Left lobe of liver (tissue), 2 donors: ENCODE measurements at regions not wholly inside any gene's neighbourhood (a gene's known extent, or its start where the extent isn't known, plus 50 kb on each side); places are given as distances from the start of the nearest gene placed in this dataset.

Experiments
- ATAC-seq: fragments of 200-7000 bp; cut with Tn5 transposase; one replicate; pipeline ENCODE4 v1.9.1; 2020; ENCODE audit warnings: mild to moderate bottlenecking, moderate library complexity
- DNase-seq: peaks from one replicate; pipeline ENCODE4 v3.0.0-alpha.2; 2020; ENCODE audit warnings: low spot score
- donor health status: DM: no; HTN: no; CAD: no; lungs with moderate emphysema.
- donor health status: DM: no; HTN: yes; CAD: no.

DNA sequence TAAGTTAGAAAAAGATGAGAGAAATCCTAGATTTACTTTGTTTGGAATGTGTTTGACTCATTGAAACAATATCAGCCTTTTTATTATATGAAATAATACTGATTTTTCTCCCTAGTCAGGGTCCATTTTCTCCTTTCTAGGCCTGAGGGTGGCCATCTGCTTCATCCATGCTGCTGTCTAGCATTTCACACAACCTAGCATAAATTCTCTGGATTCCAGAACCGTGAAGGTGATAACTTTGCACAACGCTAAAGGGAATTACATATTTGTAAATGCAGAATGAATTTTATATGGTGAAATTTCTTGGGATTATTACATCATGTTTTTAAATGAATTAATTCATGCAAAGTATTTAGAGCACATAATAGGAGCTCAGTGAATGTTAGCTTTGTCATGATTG lies 505.1 kb downstream of the INHBA start:
- DNase-seq (no peak), ATAC-seq (no peak)

DNA sequence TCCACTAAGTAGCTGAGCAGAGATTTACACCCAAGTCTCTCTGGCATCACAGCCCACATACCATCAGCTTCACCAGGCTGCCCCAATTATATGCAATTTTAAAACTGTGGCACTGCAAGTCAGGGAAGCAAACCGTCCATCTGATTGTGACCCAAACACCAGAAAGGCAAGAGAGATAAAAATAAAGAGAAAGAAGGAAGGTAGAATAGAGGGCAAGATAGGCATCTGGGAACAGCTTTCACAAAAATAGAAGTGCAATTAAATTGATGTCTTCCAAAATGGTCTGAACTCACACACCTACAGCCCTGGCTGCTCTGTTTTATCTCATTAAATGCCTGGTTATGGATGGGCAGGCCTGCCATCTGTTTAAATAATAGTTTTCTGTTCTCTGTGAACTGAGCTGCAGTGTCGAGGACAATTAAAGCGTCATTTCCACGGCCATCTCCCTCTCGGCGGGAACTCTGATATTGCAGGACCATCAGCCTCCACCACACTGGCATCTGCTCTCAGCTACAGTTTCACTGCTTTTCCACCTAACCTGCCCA lies 509.1 kb downstream of the INHBA start:
- ATAC-seq: no peak
- DNase-seq: no peak

GRCh38 chr7:41190581-41190980 lies 512.3 kb downstream of the INHBA start:
- no peak for DNase-seq
- ATAC-seq: no peak

GRCh38 chr7:41189866-41190265 lies 513.0 kb downstream of the INHBA start:
- no peak for DNase-seq

GRCh38 chr7:41188163-41189130 lies 514.4 kb downstream of the INHBA start:
- DNase-seq (no peak), ATAC-seq (no peak)

More at GRCh38 chr7:41189866-41190265, 513.0 kb downstream of the INHBA start:
- ATAC-seq: no peak

DNA sequence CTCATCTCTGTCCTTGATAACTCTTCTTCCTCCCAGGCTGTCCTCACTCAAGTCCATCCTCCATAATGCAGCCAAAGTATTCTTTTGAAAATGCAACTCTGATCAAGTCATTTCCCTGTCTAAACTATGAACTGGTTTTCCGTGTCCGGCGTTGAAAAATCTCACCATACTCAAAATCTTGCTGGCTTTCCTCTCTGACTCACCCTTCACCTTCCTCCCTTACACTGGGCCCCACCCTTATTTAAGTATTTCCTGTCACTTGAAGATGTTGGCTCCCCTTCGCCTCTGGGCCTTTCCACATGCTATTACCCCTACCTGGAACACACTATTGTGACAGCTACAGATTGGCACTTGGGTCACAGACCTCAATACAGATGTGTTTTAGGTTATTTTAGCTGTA lies 515.6 kb downstream of the INHBA start:
- DNase-seq: no peak
- no peak for ATAC-seq

DNA sequence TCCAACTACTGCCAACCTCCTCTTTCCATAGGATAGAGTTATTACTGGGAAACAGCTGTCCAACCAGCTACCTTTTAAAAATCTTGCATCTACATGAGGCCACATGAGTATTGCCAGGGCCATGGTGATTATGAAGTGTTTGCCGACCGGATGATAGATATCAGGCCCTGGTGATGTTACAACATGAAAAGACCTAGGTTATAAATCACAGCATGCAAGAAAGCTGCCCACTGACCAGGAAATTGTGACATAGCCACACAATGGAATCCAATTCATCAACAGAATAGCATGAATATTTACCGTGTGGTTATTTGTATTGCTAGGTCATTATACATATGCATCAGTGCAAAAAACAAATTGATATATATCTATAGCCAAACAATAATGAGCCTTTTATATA lies 517.0 kb downstream of the INHBA start:
- ATAC-seq (peak; percentile 80), DNase-seq (no peak)

GRCh38 chr7:41183741-41184140 lies 519.1 kb downstream of the INHBA start:
- DNase-seq (no peak), ATAC-seq (no peak)

DNA sequence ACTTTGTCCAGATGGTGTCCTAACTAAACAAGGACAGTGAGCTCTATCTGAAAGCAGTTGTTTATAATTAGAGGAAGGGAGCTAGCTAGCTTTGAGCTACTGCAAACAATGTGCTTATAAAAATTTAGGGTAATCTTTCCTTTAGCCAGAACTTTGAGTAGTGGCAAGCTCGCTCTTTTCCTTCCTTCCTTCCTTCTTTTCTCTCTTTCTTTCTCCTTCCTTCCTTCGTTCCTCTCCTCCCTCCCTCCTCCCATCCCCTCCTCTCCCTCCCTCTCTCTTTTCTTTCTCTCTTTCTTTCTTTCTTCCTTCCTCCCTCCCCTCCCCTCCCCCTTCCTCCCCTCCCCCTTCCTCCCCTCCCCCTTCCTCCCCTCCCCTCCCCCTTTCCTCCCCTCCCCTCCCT lies 520.1 kb downstream of the INHBA start:
- DNase-seq (no peak), ATAC-seq (no peak)

DNA sequence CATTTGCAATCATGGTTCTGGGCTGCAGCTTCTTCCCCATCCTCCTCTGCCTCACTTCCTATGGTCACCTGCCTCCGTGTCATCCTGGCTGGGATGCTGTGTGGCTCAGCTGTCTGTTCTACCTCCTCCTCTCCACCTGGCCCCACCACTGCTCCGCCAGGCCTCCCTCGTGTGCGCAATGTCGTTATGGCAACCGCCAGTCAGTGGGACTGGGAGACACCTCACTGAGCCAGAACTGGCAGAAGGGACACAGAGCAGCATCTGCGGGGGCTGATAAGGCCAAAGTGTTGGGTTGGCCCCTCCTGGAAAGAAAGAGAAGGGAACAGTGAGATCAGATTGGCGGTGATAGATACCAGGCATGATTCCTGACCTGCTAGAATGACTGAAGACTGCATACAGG lies 527.5 kb downstream of the INHBA start:
- ATAC-seq (no peak), DNase-seq (no peak)

DNA sequence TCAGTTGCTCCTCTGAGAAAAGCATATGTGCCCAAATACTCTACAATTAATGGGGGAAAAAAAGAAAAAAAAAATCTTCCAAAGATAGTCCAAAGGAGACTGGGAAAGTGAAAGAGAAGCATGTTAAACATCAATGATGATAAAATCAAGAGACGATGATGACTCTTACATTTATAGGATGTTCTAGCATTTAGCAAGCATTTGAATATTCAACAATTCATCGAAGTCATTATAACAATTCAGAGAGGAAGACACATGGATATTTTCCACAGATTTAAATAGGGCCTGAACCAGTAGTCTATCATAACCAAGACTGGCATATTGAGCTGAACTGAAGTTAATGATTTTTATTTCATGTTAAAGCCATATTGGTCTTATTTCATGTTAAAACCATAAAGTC lies 528.4 kb downstream of the INHBA start:
- no peak for DNase-seq
- no peak for ATAC-seq

GRCh38 chr7:41170466-41170865 lies 532.4 kb downstream of the INHBA start:
- no peak for DNase-seq
- ATAC-seq: no peak

DNA sequence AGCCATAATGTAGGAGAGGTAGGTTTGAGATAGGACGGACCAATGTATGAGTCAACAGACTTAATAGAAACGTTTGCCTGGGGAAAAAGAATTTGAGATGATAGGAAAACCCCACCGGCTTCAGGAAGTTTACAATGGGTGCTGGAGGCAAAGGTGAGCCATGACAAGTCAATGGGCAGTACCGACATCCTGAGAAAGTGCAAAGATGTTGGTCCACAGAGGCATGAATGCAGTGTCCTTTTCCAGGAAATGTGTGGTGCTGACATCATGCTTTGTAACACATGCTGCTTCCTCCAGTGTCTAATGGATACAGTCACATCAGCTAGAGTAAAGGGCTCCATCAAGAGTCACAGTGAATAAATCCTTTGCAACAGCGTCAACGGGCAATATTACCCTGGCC lies 533.6 kb downstream of the INHBA start:
- DNase-seq: no peak
- ATAC-seq: no peak

DNA sequence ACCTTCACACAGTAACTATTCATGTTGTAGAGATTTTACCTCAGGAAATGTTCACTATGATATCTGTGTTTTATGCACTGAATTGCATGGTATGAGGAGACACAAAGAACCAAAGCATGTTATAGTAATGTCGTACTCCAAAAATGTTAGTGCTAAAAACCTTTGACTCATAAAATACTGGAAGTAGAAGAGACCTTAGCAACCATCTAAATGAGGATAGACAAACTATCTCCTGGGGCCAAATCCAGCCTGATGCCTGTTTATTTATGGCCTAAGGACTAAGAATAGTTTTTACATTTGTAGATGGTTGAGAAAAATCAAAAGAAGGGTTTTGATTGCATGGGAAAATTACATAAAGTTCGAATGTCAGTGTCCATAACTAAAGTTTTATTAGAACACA lies 535.1 kb downstream of the INHBA start:
- ATAC-seq (no peak), DNase-seq (no peak)

DNA sequence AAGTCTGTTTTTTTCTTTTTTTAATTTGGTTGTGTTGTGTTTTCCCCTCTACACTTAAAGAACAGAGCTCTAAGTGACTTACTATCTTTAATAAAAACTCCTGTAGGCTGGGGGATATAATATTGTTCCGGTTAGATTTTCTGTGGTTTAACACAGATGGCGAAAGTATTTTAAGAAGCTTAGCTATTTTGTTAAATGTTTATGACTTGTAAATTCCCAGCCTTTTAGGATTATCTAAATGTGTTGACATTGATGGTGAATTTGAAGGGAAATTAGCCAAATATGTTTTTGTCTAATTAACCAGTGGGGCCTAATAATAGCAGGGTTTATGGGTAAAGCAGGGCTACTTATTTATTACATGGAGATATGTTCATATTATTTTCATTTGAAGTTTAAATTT lies 538.5 kb downstream of the INHBA start:
- ATAC-seq (no peak), DNase-seq (no peak)

GRCh38 chr7:41163991-41164390 lies 538.9 kb downstream of the INHBA start:
- DNase-seq (no peak), ATAC-seq (no peak)

DNA sequence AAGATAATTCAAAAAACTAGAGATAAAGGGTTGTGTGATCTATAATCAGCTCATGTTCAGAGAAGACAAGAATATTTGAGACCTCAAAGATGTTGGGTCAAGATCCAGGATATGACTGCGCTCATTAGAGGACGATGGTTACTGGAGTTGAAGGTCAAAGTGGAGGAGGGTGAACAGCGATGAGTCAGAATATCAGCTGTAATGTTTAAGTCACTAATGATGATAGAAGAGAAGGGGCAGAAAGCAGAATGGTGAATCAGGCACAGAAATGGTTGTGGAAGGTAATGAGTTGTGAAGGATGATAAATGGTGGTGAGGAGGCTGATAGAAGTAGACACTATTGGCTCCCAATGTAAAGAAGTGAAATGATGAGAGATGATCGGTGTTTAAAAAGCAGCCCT lies 540.3 kb downstream of the INHBA start:
- ATAC-seq (no peak), DNase-seq (no peak)

DNA sequence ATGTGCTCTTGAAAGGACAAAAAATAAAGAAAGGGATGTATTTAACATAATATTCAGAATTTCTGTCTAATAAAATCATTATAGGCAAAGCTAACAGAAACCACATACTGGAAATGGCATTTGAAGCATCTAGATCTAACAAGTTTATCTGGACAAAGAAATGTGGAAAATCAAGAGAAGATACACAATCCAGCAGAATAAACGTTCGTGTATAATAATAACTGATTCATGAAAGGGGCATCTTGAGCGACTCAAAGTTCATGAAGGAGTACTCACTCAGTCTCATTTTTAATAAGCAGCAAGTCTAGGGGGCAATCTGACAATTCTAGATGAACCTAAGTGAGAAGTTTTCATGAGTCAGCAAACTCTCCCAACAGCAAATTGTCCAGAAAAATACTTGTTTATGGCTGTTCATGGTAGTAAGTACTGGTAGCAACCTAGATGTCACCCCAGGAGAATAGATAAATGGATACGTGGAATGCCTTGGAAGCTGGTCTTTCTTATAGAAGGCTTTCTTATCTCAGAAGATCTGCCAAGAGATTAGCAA lies 541.8 kb downstream of the INHBA start:
- ATAC-seq (no peak), DNase-seq (no peak)

- ATAC-seq (no peak), DNase-seq (no peak)
Observed at GRCh38 chr7:41156268-41156667, 546.6 kb downstream of the INHBA start.

GRCh38 chr7:41153268-41153667 lies 549.6 kb downstream of the INHBA start:
- DNase-seq (no peak), ATAC-seq (no peak)

DNA sequence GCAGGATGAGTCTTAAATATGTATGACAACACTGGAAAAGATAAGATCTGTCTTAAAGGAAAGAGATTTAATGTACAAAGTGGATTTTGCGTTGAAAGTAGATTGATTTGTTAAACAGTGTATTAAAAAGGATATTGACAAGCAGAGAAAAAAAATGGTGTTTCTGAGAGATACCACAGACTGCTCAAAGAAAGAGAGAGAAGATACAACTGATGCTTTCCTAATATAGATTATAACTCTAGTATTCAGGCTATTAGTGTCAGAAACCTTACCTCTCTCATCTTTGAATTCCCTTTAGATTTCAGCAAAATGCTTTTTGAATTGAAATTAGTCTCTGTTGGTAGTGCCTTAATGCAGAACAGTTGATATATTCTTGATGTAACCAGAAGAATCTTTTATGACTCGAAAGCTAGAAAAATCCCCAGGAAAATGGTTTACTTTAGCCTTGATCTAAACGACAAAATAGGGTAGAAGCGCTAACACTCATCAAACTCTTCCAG lies 550.7 kb downstream of the INHBA start:
- DNase-seq: no peak
- ATAC-seq: no peak

DNA sequence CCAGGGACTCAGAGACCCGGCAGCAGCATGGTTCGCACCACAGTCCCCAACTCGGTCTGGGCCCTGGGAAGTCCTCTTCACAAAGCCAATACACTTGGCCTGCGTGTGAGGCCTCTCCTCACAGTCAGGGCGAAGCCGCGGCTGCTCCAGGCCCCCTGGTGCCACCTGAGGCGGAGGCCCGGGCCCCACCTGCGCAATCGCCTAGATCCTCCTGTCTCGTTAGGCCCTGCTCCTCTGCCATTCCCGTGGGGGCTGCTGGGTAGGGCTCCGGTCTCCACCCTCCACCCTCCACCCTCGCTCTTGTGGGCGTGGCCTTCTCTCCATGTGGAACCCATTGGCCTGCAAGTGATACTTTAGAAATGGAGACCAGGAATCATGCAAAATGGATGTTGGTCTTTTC lies 553.3 kb downstream of the INHBA start:
- no peak for ATAC-seq
- no peak for DNase-seq
